ENCODE measurements at regions not wholly inside any gene's neighbourhood (a gene's known extent, or its start where the extent isn't known, plus 50 kb on each side); places are given as distances from the start of the nearest gene placed in this dataset.

DNA sequence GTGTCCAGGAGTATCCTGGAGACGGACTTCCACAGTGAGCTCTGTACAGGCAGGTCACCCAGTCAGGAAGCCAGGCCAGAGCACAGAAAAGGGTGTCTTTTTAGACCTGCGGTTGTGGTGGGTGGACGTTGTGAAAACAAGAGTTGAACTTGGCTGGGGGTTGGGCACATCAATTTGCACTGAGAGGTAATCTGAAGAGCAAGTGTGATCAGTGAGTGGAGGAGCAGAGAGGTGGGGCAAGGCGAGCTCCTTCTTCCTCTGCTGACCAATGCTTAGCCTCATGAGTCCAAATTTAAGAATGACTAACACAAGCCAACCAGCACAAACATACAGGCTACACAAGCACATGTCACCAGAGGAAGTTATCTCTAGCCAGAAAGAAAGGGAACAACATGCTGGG, 310.8 kb downstream of the TCERG1L start:
- TF ChIP-seq, protein P1, sequence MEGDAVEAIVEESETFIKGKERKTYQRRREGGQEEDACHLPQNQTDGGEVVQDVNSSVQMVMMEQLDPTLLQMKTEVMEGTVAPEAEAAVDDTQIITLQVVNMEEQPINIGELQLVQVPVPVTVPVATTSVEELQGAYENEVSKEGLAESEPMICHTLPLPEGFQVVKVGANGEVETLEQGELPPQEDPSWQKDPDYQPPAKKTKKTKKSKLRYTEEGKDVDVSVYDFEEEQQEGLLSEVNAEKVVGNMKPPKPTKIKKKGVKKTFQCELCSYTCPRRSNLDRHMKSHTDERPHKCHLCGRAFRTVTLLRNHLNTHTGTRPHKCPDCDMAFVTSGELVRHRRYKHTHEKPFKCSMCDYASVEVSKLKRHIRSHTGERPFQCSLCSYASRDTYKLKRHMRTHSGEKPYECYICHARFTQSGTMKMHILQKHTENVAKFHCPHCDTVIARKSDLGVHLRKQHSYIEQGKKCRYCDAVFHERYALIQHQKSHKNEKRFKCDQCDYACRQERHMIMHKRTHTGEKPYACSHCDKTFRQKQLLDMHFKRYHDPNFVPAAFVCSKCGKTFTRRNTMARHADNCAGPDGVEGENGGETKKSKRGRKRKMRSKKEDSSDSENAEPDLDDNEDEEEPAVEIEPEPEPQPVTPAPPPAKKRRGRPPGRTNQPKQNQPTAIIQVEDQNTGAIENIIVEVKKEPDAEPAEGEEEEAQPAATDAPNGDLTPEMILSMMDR (IDR thresholded peaks at IDR 0.05 in 8 of 11, conservative IDR thresholded peaks at IDR 0.05 in 3 of 11) = no peak
- TF ChIP-seq POLR2A (IDR thresholded peaks at IDR 0.05) (no peak), POLR2AphosphoS5 (IDR thresholded peaks at IDR 0.05) (no peak)
